Activated CD4-positive, alpha-beta T cell treated with anti-CD3 and anti-CD28 coated beads, Interleukin-2, amount 10 ng/mL, durations not matched to agents 24 days and 14 days (primary cell): ENCODE measurements at regions not wholly inside any gene's neighbourhood (a gene's known extent, or its start where the extent isn't known, plus 50 kb on each side); places are given as distances from the start of the nearest gene placed in this dataset.
"Not testable (repeated sequence)": the region's sequence is repeated elsewhere in the genome, so short reads cannot be mapped to it uniquely, and the experiment has no call there.

Experiments
- DNase-seq: peaks from one replicate; pipeline ENCODE4 v3.0.0; 2022
- H3K27ac Mint-ChIP-seq: one replicate; pipeline ENCODE4 v1.8.0; 2022; ENCODE audit warnings: mild to moderate bottlenecking, mixed read lengths
- H3K27me3 Mint-ChIP-seq: one replicate; pipeline ENCODE4 v1.8.0; 2022; ENCODE audit warnings: mixed read lengths
- H3K36me3 Mint-ChIP-seq: one replicate; pipeline ENCODE4 v1.8.0; 2022; ENCODE audit warnings: low read depth, mild to moderate bottlenecking, mixed read lengths
- H3K4me1 Mint-ChIP-seq: one replicate; pipeline ENCODE4 v1.8.0; 2021; ENCODE audit warnings: mixed read lengths
- H3K4me3 Mint-ChIP-seq: one replicate; pipeline ENCODE4 v1.8.0; 2022; ENCODE audit warnings: mild to moderate bottlenecking, moderate library complexity, mixed read lengths
- H3K9me3 Mint-ChIP-seq: one replicate; pipeline ENCODE4 v1.8.0; 2021; ENCODE audit warnings: mixed read lengths
- intact Hi-C: fragments of 100-400 bp; cut with micrococcal nuclease; formaldehyde crosslinking; loops from one replicate; pipeline ENCODE4 v1.15.1; 2023

DNA sequence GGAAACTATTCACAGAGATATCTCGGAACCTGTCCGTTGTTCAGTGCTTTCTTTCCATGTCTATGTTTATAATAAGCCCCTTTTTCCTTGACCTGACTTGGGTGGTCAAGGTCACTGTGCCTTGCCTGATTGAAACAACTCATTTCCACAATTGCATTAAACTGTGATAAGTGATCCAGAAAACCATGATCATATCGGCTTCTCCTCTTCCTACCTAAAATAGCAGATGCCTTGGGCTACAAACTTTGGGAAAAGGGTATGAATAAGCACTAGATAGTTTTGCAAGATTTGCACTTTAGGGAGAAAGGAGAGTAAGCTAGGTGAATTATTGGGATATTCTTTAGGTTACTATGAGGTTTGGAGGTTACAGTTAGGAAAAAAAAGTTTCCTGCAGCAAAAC lies 115.2 kb downstream of the KBTBD2 start:
- H3K27ac Mint-ChIP-seq, H3K9me3 Mint-ChIP-seq, DNase-seq, H3K4me3 Mint-ChIP-seq, H3K4me1 Mint-ChIP-seq, H3K36me3 Mint-ChIP-seq, intact Hi-C loops: not testable (repeated sequence)
- H3K27me3 Mint-ChIP-seq: peaks cover 26% of the 10 kb centered on the region

DNA sequence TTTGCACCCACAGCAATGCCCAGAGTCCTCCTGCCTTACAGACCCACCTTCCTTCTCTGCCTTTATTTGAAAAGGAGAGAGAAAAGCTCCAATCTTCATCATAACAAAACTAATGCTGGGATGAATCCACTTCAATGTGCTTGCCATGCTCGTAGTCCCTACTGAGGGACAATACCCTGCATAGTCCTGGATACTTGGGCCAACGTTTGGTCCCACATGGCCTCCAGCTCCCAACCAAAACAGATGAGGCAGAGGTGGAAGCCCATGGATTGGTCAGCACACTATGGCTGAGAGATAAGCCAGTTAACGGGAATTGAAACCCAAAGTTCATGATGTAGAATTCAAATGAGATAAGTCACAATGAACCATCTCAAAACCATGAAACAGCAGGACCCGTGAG lies 115.8 kb downstream of the KBTBD2 start:
- H3K27ac Mint-ChIP-seq, H3K4me1 Mint-ChIP-seq, DNase-seq, intact Hi-C loops, H3K9me3 Mint-ChIP-seq, H3K36me3 Mint-ChIP-seq, H3K4me3 Mint-ChIP-seq: not testable (repeated sequence)
- peaks cover 30% of the 10 kb centered on the region for H3K27me3 Mint-ChIP-seq

DNA sequence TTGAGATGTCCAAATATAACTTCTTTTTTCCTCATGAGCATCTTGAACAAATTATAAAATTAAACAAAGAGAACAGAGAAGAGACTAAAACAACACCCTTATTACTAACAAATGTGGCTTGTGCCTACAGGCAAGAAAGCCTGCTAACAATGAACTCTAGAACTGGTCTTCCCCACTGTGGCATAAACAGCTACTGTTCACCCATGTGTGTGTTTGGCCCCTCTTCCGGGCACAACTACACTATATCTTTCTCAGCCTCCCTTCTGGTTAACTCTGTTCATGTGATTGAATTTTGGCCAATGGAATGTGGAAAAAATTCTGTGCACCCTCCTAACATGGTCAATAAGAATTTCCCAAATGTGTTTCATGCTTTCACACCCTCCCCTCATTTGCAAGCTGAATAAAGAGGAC lies 117.0 kb downstream of the KBTBD2 start:
- Mint-ChIP-seq H3K27ac (no peak overlapping the region), H3K4me3 (no peak overlapping the region), H3K9me3 (no peaks in the 10 kb centered on the region), H3K36me3 (no peaks in the 10 kb centered on the region), H3K27me3 (peaks cover 33% of the 10 kb centered on the region), H3K4me1 (no peaks in the 10 kb centered on the region)
- intact Hi-C loops: no loop called here
- no peak for DNase-seq

DNA sequence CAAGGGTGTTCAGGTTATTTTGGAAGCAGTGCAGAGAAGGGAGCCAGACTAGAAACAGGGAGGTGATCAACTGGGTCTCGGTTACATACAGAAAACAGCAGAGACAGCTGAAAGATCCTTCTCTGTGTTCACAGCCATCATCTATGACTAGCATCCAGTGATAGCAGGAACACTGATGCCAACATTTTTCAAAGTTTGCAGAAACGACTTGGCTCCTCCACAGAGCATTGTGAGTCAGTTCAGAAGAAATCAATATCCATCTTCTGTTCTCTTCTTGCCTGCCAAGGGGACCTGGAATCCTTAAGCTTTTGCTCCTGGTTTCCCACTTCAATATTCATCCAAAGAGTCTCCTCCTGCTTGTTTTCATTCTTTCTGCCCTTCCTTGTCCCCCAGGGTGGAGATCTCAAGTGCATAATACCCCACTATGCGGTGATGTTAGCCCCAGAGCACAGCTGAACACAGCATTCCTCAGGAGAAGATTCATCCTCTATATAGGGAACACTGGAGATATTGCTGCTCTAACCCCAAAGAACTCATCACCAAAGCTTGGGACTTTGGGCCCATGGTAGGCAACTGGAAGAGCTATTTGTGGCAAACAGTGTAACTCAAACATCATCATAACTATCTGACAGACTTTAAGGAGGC lies 122.6 kb downstream of the KBTBD2 start:
- H3K36me3 Mint-ChIP-seq, H3K27ac Mint-ChIP-seq, H3K4me3 Mint-ChIP-seq, intact Hi-C loops, H3K9me3 Mint-ChIP-seq, H3K4me1 Mint-ChIP-seq: not testable (repeated sequence)
- peaks cover 56% of the 10 kb centered on the region for H3K27me3 Mint-ChIP-seq
- DNase-seq: peak; percentile 23

DNA sequence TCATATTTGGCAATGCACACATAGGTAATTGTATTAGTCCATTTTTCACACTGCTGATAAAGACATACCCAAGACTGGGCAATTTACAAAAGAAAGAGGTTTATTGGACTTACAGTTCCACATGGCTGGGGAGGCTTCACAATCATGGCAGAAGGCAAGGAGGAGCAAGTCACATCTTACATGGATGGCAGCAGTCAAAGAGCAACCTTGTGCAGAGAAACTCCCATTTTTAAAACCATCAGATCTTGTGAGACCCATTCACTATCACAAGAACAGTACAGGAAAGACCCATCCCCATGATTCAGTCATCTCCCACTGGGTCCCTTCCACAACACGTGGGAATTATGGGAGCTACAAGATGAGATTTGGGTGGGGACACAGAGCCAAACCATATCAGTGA lies 123.2 kb downstream of the KBTBD2 start:
- H3K4me3 Mint-ChIP-seq, H3K9me3 Mint-ChIP-seq, H3K36me3 Mint-ChIP-seq, H3K27ac Mint-ChIP-seq, H3K4me1 Mint-ChIP-seq, intact Hi-C loops: not testable (repeated sequence)
- H3K27me3 Mint-ChIP-seq: peaks cover 59% of the 10 kb centered on the region
- DNase-seq: peak; percentile 32

DNA sequence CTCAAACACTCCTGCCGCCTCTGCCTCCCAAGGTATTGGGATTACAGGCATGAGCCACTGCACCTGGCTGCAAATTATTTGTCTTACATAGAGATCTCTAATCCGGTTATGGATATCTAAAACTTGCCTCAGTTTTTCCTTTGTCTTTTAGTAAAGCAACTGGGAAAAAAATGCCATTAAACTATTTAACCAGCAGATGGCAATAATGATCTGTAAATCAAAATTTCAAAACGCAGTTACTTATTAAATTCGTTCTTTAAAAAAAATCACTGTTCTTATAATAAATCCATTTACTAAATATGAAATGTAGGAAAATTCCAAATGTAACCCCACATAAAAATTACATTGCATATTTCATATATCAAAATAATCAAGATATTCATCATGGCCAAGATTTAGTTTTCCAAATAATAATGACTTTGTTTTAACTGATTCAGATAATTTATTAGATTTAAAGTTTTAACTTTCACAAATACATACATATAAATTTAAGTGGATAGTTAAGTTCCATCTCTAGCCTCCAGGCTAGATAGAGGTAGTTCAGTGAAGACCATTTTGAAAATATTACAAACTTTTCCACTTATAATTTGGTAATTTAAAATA lies 125.8 kb downstream of the KBTBD2 start:
- H3K4me3 Mint-ChIP-seq, H3K36me3 Mint-ChIP-seq, H3K9me3 Mint-ChIP-seq, H3K27ac Mint-ChIP-seq, DNase-seq, H3K4me1 Mint-ChIP-seq: not testable (repeated sequence)
- intact Hi-C loops: loop anchor here (1.0 to 2.0 kb wide), 3 partner anchors 285 to 1167 kb away; partner anchors contain the start of gene RP9
- H3K27me3 Mint-ChIP-seq: peaks cover 64% of the 10 kb centered on the region

DNA sequence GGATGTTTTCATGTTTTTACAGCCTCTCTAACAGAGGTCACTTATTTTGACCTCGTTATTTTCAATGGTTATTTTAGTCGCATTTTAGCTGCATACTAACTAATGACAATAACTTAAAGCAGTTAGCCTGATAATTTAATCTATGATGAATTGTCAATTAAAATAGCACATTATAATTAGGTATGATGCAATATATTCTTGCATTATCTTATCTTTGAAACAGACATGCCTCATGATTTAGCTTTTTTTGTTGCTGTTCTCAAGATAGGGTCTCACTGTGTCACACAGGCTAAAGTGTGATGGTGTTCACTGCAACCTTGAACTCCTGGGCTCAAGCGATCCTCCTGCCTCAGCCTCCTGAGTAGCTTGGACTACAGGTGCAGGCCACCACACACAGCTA lies 126.4 kb downstream of the KBTBD2 start:
- Mint-ChIP-seq H3K36me3 (no peaks in the 10 kb centered on the region), H3K27ac (no peak overlapping the region), H3K4me1 (peaks cover 4% of the 10 kb centered on the region), H3K9me3 (no peaks in the 10 kb centered on the region), H3K4me3 (no peak overlapping the region), H3K27me3 (peaks cover 66% of the 10 kb centered on the region)
- DNase-seq: no peak
- intact Hi-C loops: loop anchor here (1.0 to 2.0 kb wide), 3 partner anchors 285 to 1168 kb away; partner anchors contain the start of gene RP9

DNA sequence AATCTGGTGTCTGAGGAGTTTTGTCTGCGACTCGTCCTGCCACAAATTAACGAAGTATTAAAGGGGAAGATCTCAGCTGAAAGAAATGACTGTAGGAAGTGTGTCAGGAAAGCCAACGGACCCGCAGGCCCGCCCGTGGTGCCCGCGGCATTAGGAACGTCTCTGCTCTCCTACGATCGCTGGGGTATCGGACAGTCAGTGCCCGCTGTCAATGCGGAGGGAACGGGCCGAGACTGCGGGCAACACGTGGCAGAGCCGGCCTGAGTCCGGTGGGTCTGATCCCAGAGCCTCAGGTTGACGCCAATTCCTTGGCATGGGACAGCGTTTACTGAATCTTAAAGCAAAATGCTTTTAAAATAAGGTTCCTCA lies 128.7 kb downstream of the KBTBD2 start:
- Mint-ChIP-seq H3K4me1 (peaks cover 4% of the 10 kb centered on the region), H3K9me3 (no peaks in the 10 kb centered on the region), H3K36me3 (no peaks in the 10 kb centered on the region), H3K27ac (no peak overlapping the region), H3K4me3 (peak overlapping the region; percentile 1), H3K27me3 (peaks cover 67% of the 10 kb centered on the region)
- no peak for DNase-seq
- intact Hi-C loops: no loop called here

DNA sequence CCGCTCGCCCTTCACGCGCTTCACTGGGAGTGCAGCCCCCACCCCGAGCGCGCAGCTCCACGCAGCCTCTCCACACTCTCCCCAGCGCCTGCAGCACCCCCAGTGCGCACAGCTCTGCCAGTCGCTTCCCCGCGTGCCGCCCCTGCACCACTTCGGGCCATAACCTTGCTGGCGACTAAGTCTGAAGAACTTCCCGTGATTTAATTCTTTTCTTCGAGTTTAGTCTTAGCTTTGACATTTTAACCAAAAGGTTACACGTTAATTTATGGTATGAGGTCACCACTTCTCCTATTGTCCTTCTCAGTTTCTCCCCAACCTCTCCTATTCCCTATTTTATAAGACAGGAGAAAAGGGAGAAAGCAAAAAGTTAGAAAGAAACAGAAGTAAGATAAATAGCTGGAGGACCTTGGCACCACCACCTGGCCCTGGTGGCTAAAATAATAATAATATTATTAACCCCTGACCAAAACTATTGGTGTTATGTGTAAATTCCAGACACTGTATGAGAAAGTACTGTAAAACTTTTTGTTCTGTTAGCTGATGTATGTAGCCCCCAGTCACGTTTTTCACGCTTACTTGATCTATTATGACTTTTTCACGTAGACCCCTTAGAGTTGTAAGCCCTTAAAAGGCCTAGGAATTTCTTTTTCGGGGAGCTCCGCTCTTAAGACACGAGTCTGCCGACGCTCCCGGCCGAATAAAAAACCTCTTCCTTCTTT lies 129.2 kb downstream of the KBTBD2 start:
- H3K27ac Mint-ChIP-seq, H3K36me3 Mint-ChIP-seq, intact Hi-C loops, DNase-seq, H3K4me1 Mint-ChIP-seq, H3K9me3 Mint-ChIP-seq: not testable (repeated sequence)
- H3K4me3 Mint-ChIP-seq: peak overlapping the region; percentile 1
- peaks cover 63% of the 10 kb centered on the region for H3K27me3 Mint-ChIP-seq

DNA sequence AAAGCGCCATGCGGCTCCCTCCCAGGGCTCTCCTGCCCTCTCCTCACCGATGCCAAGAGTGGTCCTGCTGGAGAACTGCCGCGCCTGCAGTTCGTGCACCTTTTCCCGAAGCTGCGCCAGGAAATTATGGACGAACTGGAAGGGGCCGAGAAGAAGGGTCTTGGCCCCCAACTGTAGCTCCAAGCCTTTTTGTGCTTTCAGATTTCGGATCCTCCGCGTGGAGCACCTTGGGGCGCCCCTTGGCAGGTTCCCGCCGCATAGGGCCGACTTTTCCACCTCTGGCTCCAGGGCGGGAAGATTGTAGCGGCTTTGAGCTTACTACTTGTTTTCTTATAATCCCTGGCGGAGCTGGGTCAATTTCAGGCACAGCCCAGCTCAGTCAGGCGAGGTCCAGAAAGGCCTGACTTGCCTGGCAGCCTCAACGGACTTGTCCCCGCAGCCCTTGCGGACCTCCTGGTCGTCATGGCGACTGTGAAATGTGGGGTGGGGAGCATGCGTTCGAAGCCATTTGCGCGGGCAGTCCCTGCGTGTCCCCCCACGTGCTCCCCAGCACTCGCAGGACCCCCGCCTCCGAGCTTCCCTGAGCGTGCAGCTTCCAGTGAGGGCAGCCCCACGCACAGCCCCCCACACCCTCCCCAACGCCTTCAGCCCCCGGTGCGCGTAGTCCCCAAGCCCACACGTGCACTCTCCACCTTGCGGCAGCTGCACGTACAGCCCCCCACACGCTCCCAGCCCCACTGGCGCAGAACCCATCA lies 129.9 kb downstream of the KBTBD2 start:
- DNase-seq: no peak
- no peaks in the 10 kb centered on the region for H3K36me3 Mint-ChIP-seq
- no peak overlapping the region for H3K27ac Mint-ChIP-seq
- intact Hi-C loops: no loop called here
- no peak overlapping the region for H3K4me3 Mint-ChIP-seq
- H3K9me3 Mint-ChIP-seq: no peaks in the 10 kb centered on the region
- H3K4me1 Mint-ChIP-seq: peaks cover 4% of the 10 kb centered on the region
- peaks cover 60% of the 10 kb centered on the region for H3K27me3 Mint-ChIP-seq

DNA sequence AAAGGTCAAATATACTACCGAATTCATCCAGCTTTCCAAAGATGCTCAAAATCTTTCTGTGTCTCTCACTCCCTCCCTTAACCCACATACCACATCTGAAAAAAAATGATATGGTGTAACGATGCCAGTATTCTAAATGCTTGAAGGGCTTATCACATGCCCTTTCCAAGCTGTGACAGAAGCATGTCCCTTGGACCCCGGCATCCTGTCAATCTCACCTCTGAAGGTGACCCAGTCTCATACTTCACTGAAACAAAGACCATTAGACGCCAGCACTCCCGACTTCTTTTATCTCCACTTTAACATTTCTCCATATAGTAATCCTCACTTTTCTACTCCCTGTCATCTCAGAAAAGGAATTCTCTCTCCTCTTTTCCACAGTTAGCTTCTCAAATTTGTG lies 130.8 kb downstream of the KBTBD2 start:
- H3K27ac Mint-ChIP-seq, H3K36me3 Mint-ChIP-seq, H3K4me1 Mint-ChIP-seq, H3K9me3 Mint-ChIP-seq, DNase-seq, intact Hi-C loops, H3K4me3 Mint-ChIP-seq: not testable (repeated sequence)
- H3K27me3 Mint-ChIP-seq: peaks cover 60% of the 10 kb centered on the region

DNA sequence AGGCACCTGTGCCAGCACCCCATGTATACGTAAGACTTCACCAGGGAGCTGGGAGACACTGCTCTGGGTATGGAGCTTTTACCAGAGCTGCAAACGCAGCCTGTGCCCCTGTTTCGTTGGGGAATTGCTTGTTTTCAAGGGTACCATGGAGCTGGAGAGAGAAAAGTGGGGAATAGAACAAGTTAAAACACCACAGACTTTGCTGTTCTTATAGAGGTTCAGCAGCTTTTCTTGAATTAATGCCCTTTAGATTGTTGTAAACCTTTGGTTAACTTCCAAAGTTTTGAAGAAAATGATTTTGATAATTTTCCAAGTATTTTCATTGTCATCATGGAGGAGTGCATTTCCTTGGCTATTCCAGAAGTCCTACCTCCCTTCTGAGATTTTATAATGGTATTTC lies 131.7 kb downstream of the KBTBD2 start:
- H3K27me3 Mint-ChIP-seq: peaks cover 55% of the 10 kb centered on the region
- H3K4me1 Mint-ChIP-seq, intact Hi-C loops: not testable (repeated sequence)

DNA sequence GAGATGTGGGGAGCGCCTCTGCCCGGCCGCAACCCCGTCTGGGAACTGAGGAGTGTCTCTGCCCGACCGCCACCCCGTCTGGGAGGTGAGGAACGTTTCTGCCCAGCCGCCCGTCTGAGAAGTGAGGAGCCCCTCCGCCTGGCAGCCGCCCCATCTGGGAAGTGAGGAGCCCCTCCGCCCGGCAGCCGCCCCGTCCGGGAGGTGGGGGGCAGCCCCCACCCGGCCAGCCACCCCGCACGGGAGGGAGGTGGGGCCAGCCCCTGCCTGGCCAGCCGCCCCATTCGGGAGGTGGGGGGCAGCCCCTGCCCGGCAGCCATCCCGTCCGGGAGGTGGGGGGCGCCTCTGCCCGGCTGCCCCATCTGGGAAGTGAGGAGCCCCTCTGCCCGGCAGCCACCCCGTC lies 137.7 kb downstream of the KBTBD2 start:
- H3K4me3 Mint-ChIP-seq, intact Hi-C loops, H3K9me3 Mint-ChIP-seq, H3K4me1 Mint-ChIP-seq, H3K27ac Mint-ChIP-seq, DNase-seq, H3K36me3 Mint-ChIP-seq: not testable (repeated sequence)
- H3K27me3 Mint-ChIP-seq: peaks cover 10% of the 10 kb centered on the region

More for the DNA sequence above, 131.7 kb downstream of the KBTBD2 start:
- not testable (repeated sequence) for DNase-seq, H3K27ac Mint-ChIP-seq, H3K4me3 Mint-ChIP-seq, H3K9me3 Mint-ChIP-seq, H3K36me3 Mint-ChIP-seq

DNA sequence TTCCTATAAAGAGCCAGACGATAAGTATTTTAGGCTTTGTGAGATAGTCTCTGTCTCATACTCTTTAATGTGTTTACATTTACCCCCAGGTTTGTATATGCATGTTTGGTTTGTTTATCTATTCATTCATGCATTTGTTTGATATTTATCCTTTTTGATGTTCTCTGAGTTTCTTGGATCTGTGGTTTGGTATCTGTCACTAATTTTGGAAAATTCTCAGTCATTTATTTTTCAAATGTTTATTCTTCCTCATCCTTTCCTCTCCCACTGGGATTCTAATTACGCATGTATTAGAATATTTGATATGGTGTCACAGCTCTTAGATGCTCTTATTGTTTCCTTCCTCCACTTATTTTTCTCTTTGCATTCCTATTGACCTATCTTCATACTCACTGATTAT lies 143.2 kb downstream of the KBTBD2 start:
- H3K4me3 Mint-ChIP-seq, H3K27ac Mint-ChIP-seq, DNase-seq, intact Hi-C loops, H3K36me3 Mint-ChIP-seq, H3K4me1 Mint-ChIP-seq, H3K9me3 Mint-ChIP-seq: not testable (repeated sequence)
- H3K27me3 Mint-ChIP-seq: peaks cover 19% of the 10 kb centered on the region
